ENCODE measurements at regions not wholly inside any gene's neighbourhood (a gene's known extent, or its start where the extent isn't known, plus 50 kb on each side); places are given as distances from the start of the nearest gene placed in this dataset.

DNA sequence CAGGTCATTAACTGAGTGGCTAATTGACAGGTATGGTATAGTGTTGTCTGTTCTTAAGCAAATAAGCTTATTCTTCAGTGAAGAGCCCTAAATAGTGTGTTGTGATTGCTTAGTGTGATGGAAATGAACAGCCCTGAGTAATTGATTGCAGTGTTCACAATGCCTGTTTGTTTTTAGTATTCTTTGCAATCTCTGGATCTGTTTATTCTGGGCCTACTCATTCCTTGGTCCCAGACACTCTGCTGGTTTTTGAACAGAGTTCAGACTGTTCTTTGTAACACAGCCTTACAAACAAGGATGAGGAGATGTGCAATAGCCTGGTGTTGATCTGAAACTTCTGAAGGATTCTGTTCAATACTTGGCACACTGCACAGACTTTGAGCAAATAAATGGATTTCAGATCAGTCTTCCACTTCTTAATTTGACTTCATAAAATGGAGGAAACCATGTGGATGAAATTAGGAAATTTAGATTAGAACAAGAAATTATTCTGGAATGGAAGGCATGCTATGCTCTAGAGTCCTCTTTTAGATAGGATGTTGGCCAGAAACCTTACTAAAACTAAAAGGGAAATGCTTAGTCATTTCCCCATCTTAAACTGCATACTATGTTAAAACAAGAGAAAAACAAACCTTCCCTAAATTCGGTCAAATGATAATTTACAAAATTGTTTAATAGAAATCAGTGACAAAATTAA, 444.2 kb upstream of the SEMA3D start:
- no peak for DNase-seq

DNA sequence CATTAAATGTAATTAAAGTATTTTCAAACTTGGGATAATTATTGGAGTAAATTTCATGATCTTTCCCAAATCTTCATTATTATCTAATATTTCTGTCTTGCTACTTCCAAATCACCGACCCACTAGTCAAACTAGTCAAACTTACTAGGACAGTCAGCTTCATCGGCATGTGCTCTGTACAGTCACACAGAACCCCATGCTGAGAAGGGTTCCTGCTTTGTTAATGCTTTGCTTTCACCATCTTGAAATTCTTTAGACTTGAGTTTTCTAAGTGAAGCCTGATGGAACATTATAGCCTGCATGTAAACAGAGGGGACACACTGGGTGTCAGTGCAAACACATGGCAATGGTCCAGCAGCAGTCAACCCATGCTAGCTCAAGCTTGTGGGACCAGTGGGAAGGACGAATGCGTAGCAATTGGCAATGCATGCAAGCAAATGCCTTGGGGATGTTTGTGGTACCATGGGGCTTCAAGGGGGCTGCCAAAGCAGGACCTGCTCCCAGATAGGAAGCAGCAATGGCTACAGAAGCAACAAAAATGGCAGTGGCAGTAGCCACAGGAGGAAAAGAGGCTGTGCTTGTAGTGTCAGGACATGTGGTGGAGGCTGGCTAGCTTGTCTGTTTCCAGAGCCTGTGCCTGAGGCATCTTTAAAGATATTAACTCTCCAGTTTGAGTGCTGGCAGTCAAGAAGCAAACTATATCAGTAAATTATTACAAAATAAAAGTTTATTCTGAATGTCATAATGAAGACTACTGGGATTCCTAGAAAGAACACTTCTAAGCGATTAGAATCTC, 441.1 kb upstream of the SEMA3D start:
- no peak for DNase-seq

DNA sequence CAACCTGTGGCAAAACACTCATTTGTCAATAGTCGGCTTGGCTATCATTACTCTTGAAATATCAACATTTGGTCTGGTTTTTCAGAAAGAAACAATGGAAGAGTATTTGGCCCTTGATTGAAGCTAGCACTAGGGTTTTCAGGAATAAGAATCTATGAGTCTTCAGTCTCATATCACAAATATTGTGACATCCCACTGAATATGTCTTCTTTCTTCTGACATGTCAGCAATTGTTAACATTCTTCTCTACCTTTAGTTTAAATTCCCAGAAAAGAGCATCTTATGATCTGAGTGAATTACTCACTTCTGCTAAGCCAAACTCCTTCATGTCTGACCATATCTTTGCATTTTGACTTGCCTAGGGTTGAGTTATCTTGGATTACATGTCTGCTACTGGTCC, 435.2 kb upstream of the SEMA3D start:
- no peak for DNase-seq

DNA sequence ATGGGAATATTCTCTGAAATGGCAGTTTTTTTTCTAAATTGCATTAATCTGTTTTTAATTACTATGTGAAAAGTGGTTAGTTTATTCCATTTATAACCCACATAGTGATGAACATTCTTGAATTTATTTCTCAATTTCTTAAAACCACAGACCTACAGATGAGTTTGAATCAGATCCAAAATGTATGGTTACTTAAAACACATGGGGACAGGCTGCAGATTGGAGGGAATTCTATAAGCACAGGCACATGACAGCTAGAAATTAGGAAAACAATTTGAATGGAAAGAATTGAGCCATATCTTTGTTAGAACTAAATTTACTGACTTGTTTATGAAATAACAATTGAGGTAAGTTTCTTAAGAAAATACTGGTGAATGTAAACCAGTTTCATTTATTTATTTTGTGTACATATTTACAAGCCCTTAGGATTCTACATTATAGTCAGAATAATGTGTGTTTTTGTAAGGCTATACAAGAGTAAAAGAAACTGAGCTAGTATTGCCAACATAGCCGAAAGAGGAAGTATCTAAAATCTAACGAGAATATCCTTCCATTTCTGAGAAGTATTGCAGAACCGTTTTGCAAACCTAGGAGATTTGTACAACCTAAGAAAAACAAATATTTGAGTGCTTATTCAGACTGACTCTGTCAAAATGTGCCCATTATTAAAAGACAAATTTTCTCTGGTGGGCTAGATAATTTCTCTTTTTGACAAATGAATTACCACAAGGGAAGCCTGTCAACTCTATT, 434.3 kb upstream of the SEMA3D start:
- no peak for DNase-seq

DNA sequence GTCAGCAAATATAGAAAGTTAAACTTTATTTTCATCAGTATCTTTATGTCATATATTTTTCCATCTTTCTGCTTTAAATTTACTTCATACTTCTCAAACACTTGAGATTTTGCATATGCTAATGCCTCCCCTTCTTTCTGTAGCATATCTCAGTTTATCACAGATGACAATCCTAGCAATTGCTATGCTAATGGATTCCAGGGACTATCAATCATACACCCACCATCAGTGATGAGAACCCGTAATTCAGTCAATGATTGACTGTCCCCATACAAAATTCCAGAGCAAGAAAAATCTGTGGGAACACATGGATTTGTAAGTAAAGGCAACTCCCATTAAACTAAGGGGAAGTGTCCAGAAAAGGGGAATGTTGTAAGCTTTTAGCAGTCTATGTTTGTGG, 432.4 kb upstream of the SEMA3D start:
- DNase-seq, result no peak

DNA sequence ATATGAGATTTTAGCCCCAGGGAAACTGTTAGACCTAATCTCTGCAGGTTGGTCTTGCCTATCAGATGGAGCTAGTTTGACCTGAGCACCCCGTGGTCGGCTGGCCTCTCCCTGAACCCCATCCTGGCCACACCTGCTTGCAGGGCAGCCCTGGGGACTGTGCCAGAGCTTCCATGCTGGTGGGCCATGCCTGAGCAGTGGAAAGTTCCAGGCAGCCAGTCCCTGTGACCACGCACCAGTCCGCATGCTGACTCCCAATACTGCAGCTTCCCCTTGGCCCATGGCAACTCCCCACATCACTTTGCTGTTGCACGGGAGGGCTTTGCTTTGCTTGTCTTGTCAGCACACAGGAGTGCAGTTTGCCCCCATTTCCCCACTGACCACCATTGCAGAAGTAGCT, 427.8 kb upstream of the SEMA3D start:
- DNase-seq, result no peak

DNA sequence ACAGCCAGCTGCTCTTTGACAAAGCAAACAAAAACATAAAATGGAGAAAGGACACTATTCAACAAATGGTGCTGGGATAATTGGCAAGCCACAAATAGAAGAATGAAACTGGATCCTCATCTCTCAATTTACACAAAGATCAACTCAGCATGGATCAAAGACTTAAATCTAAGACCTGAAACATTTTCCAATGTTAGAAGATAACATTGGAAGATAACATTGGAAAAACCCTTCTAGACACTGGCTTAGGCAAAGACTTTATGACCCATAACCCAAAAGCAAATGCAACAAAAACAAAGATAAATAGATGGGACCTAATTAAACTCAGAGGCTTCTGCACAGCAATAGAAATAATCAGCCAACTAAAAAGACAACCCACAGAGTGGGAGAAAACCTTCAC, 425.7 kb upstream of the SEMA3D start:
- DNase-seq, result no peak

DNA sequence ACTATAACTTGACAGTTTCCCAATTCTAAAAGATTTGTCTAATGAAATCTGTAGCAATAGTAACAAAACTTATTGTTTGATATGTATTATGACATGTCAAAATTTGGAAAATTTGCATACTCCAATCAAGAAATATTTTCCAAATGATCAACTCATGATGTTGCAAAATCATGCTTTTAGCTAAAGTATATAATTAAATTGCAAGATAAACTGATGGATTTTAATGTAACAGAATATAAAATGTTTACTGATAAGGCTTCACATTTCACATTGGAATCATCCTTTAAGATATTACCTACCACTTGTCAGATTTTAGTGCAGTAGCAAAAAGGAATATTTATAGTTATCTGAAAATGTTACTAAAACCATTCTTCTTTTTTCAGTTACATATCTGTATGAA, 421.9 kb upstream of the SEMA3D start:
- no peak for DNase-seq

DNA sequence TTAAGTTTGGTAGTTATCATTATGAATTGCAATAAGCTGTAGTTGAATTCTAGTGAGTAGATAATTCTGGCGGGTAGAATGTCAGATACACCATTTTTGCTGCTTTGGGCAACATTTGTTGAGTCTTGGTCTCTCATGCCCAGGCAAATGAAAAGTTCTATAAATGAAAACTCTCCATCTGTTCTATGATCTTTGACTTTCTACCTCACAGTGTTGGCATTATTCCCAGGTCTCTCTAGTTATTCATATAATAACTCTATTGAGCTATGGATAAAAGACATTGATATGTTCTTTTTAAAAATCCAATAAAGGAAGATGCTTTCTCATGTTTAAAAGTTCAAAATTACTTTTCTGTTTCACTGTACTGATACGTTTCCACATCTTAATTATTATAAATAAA, 415.3 kb upstream of the SEMA3D start:
- DNase-seq, result no peak

DNA sequence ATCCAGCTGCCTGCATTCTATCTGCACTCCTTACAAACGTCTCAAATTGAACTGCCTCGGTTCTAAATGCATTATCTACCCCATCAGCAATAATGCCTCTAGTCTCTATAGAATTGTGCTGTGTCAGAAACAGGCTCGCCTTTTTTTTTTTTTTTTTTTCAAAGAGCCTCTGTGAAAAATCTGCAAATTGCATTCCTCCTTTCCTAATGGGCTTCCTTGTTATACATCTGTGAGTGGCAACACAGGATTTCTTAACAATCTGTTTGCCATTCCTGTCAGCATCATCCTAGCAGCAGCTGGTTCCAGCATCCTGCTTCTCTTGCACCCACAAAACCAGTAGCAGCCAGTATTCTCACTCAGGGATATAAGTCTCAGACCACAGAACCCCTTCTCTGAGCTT, 413.5 kb upstream of the SEMA3D start:
- no peak for DNase-seq

DNA sequence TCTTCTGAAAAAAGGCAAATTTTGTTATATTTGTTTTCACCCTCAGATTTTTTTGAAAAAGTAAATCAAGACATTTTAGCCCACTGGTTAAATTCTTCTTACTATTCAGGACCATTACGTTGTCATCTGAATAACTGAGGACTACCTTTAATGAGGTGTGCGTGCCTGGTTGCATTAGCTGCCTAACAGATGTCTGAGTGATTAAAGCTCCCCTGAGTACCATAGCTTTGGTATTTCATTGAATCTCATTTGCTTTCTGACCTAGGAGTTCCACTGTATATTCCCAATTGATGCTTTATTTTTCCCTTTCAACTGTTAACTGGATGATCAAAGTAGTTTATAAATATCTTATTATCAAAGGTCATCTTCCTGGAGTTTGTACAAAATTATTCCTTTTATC, 410.0 kb upstream of the SEMA3D start:
- no peak for DNase-seq

DNA sequence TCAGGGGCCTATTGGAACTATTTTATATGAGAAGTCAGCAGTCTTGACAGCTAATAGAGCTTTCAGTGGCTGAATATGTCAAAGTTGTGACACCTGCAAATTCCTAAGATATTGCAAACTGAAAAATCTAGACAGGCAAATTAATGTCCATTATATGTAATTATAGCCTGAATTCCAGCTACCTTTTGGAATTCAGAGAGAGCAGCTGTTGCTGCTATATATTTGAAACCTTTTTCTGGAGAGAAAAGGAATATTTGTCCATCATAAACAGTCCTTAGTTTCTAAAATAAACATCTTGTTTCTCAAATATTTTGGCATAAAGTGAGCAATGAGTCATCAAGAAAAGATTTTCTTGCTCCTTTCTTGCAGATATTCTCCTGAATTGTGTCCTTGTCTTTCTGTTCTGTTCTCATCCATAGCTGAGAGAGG, 408.9 kb upstream of the SEMA3D start:
- DNase-seq, result no peak

DNA sequence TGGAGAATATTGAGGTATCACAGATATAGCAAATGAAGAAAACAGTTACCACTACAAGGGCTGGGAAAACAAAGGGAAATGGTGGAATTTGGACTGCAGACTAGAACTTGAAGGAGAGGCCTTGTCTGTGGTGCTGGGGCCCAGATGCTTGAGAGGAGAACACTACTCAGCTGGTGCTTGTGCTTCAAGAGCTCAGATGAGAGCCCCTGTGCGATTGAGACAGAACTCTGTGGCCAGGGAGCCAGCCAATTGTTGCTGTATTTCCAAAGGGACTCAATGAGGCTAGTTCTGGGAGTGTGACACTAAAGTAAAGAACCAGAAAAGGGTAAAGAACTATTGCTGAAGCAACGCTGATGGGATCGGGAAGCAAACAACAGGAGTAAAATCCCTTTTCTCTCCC, 406.5 kb upstream of the SEMA3D start:
- DNase-seq, result no peak

DNA sequence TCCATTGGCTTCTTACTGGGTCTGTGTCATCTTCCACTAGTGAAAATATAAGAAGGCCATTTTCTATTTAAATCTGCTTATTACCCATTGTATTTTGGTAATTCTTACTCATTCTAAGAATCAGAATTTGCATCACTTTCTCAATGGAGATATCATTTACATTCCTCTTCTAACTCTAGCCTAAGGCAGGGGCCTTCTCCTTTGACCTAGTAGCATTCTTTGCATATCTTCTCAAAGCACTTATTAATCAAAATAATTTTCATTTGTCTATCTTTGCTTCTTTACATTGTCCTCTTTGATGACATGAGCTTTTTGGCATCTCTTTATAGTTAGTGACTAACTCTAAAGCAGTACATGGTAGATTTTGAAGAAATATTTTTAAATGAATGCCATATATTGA, 400.9 kb upstream of the SEMA3D start:
- no peak for DNase-seq

DNA sequence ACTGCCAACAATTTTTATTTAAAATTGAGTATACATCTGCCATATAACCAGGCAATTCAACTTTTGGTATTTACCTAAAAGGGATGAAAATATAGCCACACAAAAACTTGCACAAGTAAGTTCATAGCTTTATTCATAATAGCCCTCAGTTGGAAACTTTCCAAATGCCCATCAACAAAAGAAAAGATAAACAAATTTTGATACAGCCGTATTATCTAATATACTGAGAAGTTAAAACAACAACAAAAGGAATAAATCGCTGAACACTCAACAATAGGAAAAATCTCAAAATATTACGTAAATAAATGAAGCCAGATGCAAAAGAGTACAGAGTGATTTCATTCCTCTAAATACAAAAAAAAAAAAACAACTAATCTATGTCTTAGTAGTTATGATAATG, 399.2 kb upstream of the SEMA3D start:
- no peak for DNase-seq

DNA sequence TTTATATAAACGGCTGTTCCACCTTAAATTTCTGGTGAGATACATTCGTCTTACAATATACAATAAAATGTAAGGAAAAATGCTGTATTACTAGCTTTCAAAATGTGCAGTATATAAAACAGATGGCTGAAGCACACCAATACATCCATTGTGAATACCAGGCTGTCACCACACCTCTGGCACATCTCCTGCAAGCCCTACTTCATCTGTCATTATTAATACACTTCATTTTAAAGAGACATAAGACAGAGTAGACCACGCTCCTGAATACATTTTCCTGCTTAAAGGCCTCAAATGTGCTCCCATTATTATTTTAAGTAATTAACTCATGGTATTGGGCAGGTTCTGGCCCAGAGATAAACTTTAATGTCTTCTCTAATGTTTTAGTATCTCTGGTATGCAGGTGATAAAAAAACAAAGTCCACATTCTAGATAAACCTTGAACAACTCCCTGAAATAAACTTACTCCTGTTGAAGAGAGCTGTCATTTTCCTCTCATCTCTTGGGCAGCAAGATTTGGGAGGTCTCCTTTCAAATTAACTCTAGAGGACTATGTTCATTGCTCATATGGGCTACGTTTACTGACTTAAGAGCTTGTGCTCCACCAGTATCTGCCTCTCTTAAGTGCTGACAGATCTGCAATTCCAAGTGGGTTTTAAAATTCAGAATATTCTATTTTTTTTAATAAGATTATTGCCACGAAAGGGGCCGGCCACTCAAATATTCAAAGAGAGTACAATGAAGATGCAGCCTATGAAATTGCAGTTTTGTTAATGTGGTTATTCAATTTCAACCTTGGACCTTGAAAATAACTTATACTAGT, 396.5 kb upstream of the SEMA3D start:
- DNase-seq, result no peak

DNA sequence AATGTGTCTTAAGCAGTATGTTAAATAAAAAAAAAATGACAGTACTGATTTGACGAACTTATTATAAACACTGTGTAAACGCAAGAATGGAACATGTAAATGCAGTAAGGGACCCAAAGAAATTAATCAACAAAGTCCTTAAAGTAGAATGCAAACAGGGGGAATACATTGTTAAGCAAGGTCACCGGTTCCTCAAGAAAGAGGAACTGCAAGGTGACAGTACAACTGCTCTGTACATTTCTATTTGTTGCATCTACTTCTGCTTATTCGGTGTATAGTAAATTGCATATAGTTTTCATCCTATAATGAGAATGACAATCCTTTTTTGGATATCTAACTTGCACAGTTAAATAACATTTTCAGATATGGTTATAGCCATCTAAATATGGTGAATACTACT, 387.0 kb upstream of the SEMA3D start:
- no peak for DNase-seq

DNA sequence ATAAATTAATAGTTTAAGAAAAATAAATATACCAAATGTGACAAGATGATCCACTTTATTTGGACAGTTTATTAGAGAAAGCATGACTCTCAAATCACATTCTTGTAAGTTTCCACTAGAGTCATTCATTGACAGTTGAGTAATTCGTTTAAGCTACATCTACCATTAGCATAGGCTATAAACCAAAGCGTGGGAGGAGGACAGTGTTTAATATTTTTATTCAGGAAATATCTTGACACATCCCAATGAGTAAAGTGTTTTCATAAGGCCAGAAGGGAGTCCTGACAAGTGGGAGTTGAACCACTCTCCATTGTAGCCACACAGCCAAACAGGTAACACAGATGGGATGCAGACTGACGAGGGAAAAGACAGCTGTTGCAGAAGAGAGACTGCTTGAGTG, 386.5 kb upstream of the SEMA3D start:
- DNase-seq, result no peak

DNA sequence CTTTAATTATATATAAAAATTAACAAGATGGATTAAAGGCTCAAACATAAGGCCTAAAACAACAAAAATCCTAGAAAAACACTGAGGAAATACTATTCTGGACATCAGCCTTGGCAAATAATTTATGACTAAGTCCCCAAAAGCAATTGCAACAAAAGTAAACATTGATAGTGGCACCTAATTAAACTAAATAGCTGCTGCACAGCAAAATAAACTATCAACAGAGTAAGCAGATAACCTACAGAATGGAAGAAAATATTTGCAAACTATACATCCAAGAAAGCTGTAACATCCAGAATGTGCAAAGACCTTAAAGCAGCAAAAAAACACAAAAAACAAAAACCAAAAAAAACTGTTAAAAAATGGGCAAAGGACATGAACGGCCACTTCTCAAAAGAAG, 384.0 kb upstream of the SEMA3D start:
- no peak for DNase-seq

DNA sequence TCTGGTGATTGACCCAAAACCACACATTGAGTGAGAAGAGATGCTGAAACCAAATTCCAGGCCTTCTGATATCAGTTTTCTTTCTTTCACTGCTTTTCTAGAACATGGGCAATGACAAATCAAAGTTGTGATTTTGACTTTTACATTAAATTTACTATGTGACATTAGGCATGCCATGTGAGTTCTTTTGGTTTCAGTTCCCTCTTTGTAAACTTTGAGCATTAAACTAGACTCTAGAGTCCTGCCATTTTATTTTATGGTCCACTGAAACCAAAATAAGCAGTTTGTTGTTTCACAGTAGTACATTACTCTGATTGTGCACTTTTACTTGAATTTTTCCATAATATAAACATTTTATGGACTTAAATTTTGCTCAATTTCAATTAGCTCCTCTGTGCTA, 381.1 kb upstream of the SEMA3D start:
- no peak for DNase-seq

DNA sequence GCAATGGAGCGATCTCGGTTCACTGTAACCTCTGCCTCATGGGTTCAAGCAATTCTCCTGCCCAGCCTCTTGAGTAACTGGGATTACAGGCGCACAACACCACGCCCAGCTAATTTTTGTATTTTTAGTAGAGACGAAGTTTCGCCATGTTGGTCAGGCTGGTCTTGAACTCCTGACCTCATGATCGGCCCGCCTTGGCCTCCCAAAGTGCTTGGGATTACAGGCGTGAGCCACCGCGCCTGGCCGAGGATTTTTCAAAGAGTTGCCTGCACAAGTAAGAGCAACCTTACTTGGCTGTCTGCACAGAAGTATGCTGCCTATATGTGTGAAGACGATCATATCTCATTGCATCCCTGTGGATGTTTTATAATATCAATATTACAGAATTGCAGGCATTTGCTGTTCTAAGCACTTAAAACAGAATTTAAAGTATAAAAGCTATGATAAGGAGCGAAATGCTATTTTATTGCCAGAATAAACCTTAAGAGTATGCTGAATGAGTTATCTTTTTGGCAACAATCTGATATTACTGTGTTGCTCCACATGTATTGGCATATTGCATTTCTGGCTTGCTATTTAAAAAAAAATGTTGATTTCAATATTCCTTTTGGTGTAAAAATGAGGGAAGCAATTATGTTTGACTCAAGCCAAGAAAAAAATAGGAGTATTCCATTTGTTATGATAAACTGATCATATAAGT, 379.4 kb upstream of the SEMA3D start:
- no peak for DNase-seq

DNA sequence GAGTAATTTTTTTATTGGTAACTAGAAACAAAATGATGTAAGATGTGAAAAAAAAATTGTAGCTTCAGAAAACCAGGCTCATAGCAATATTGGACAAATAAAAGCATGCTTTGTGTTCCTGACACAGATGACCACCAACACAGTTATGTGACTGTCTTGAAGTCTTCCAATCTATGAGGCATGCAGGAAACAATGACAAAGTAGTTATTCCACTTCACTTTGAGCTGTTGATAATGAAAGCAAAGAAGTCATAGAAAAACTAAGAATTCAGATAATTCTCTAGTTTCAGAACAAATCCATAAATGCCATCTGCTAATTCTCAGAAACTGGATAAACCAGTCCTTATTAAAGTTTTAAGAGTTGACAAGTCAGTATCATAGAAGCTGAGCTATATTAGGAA, 378.4 kb upstream of the SEMA3D start:
- DNase-seq, result no peak

DNA sequence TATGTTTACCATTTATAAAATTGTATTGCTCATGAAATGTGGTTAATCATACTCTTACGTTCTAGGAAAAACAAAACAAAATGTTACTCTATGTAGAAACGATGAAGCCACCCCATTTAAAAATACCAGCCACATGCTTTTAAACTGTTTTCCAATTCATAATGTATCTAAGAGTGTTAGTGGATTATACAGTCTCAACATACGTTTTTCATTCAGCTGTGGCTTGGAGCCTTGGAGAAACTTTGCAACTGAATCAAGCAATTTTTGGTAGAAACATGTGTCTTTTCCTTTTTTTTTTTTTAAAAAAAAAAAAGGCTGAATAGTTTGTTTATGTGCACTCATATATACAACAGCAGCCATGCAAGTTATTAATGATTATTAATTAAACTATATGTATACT, 378.0 kb upstream of the SEMA3D start:
- DNase-seq, result no peak

Data from stimulated activated CD4-positive, alpha-beta T cell treated with anti-CD3 and anti-CD28 coated beads, Interleukin-4, amount 100 ng/mL, for 24 hours (primary cell).